ENCODE measurements at regions not wholly inside any gene's neighbourhood (a gene's known extent, or its start where the extent isn't known, plus 50 kb on each side); places are given as distances from the start of the nearest gene placed in this dataset.

DNA sequence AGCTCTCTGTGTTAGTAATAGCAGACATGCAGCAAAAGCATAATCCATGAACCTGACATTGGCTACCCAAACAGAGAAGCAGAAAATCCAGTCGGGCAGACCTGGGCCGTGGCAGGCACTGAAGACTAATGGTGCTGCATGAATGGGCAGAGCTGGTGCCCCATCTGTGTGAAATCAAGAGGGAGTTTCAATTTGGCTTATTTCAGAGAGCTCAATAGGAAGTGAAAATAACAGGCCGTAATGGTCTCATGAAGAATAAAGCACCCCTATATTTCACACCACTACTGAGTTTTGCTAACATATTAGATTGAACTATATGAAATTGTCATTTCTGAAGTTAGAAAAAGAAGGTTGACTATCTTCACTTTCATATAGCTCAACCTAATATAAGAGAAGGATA, 149.7 kb downstream of the ENC1 start (continued):
- TF ChIP-seq MYC (IDR thresholded peaks at IDR 0.05; ENCODE audit: insufficient read depth, insufficient read length, insufficient replicate concordance, low read length, severe bottlenecking) (no peak), ESRRA (IDR thresholded peaks at IDR 0.05; ENCODE audit: low read length) (no peak), TAF1 (IDR thresholded peaks at IDR 0.05; ENCODE audit: borderline replicate concordance, low read depth, low read length) (peak; percentile 43; the same call in 1 of the 2 replicates), NR2F1 (conservative IDR thresholded peaks at IDR 0.05) (no peak), RBBP5 (conservative IDR thresholded peaks at IDR 0.05) (no peak), SPI1 (IDR thresholded peaks at IDR 0.05; ENCODE audit: borderline replicate concordance, insufficient read depth, low read depth, low read length) (peak; percentile 88), MXI1 (IDR thresholded peaks at IDR 0.05; ENCODE audit: low read depth, low read length) (peak; percentile 57; the same call in 1 of the 2 replicates), SIX5 (IDR thresholded peaks at IDR 0.05; ENCODE audit: low read depth, low read length, severe bottlenecking) (no peak), FOS (IDR thresholded peaks at IDR 0.05; ENCODE audit: borderline replicate concordance, extremely low read depth, insufficient read length) (no peak), RAD51 (IDR thresholded peaks at IDR 0.05) (no peak), NBN (IDR thresholded peaks at IDR 0.05) (no peak; the same call in 1 of the 2 replicates), MYB (IDR thresholded peaks at IDR 0.05; ENCODE audit: borderline replicate concordance, low read depth, low read length) (0 out of 2 replicates have a peak, but pooled peaks have one; percentile 29), GATAD2B (conservative IDR thresholded peaks at IDR 0.05; ENCODE audit: low read depth) (peak; percentile 71)
- TF ChIP-seq, protein P1, sequence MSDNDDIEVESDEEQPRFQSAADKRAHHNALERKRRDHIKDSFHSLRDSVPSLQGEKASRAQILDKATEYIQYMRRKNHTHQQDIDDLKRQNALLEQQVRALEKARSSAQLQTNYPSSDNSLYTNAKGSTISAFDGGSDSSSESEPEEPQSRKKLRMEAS (IDR thresholded peaks at IDR 0.05; ENCODE audit: low read depth, low read length) = no peak; the same call in 1 of the 2 replicates
- TF ChIP-seq, protein P2, sequence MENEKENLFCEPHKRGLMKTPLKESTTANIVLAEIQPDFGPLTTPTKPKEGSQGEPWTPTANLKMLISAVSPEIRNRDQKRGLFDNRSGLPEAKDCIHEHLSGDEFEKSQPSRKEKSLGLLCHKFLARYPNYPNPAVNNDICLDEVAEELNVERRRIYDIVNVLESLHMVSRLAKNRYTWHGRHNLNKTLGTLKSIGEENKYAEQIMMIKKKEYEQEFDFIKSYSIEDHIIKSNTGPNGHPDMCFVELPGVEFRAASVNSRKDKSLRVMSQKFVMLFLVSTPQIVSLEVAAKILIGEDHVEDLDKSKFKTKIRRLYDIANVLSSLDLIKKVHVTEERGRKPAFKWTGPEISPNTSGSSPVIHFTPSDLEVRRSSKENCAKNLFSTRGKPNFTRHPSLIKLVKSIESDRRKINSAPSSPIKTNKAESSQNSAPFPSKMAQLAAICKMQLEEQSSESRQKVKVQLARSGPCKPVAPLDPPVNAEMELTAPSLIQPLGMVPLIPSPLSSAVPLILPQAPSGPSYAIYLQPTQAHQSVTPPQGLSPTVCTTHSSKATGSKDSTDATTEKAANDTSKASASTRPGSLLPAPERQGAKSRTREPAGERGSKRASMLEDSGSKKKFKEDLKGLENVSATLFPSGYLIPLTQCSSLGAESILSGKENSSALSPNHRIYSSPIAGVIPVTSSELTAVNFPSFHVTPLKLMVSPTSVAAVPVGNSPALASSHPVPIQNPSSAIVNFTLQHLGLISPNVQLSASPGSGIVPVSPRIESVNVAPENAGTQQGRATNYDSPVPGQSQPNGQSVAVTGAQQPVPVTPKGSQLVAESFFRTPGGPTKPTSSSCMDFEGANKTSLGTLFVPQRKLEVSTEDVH (IDR thresholded peaks at IDR 0.05; ENCODE audit: low read depth, partially characterized antibody) = no peak
- TF ChIP-seq, protein P3, sequence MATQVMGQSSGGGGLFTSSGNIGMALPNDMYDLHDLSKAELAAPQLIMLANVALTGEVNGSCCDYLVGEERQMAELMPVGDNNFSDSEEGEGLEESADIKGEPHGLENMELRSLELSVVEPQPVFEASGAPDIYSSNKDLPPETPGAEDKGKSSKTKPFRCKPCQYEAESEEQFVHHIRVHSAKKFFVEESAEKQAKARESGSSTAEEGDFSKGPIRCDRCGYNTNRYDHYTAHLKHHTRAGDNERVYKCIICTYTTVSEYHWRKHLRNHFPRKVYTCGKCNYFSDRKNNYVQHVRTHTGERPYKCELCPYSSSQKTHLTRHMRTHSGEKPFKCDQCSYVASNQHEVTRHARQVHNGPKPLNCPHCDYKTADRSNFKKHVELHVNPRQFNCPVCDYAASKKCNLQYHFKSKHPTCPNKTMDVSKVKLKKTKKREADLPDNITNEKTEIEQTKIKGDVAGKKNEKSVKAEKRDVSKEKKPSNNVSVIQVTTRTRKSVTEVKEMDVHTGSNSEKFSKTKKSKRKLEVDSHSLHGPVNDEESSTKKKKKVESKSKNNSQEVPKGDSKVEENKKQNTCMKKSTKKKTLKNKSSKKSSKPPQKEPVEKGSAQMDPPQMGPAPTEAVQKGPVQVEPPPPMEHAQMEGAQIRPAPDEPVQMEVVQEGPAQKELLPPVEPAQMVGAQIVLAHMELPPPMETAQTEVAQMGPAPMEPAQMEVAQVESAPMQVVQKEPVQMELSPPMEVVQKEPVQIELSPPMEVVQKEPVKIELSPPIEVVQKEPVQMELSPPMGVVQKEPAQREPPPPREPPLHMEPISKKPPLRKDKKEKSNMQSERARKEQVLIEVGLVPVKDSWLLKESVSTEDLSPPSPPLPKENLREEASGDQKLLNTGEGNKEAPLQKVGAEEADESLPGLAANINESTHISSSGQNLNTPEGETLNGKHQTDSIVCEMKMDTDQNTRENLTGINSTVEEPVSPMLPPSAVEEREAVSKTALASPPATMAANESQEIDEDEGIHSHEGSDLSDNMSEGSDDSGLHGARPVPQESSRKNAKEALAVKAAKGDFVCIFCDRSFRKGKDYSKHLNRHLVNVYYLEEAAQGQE (IDR thresholded peaks at IDR 0.05; ENCODE audit: low read depth, low read length) = no peak
